ENCODE measurements at regions not wholly inside any gene's neighbourhood (a gene's known extent, or its start where the extent isn't known, plus 50 kb on each side); places are given as distances from the start of the nearest gene placed in this dataset.

DNA sequence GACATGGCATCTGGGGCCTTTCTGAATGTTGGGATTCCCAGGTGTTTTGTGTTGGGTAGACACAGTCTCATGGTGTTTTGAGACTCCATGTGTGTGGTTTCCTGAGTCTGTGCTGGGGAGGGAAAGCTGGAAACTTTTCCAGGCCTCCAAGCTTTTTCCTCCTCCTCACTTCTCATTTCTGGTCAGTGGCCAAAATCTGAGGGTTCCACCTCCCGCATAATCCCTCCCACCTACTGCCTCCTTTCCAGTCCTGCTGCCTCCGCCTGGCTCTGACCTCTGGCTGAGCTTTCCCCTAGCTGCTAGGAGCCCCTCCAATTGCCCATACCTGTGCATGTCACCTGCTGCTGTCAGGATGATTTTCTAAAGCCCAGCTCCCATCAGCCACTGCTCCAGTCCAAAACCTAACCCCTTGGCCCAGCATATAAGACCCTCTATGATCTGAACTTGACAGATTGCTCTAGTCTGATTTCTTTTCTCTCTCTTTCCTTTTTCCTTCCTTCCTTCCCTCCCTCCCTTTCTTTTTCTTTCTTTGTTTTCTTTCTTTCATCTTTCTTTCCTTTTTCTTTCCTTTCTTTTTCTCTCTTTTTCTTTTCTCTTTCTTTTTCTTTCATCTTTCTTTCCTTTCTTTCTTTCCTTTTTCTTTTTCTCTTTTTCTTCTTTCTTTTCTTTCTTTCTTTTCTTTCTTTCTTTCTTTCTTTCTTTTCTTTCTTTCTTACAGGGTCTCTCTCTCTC, 51.4 kb upstream of the NECTIN1 start:
- TF ChIP-seq, protein P1, sequence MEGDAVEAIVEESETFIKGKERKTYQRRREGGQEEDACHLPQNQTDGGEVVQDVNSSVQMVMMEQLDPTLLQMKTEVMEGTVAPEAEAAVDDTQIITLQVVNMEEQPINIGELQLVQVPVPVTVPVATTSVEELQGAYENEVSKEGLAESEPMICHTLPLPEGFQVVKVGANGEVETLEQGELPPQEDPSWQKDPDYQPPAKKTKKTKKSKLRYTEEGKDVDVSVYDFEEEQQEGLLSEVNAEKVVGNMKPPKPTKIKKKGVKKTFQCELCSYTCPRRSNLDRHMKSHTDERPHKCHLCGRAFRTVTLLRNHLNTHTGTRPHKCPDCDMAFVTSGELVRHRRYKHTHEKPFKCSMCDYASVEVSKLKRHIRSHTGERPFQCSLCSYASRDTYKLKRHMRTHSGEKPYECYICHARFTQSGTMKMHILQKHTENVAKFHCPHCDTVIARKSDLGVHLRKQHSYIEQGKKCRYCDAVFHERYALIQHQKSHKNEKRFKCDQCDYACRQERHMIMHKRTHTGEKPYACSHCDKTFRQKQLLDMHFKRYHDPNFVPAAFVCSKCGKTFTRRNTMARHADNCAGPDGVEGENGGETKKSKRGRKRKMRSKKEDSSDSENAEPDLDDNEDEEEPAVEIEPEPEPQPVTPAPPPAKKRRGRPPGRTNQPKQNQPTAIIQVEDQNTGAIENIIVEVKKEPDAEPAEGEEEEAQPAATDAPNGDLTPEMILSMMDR (IDR thresholded peaks at IDR 0.05): no peak
- TF ChIP-seq POLR2A (IDR thresholded peaks at IDR 0.05): no peak

Data from Peyer's patch (tissue), 4 donors.